ENCODE measurements at regions not wholly inside any gene's neighbourhood (a gene's known extent, or its start where the extent isn't known, plus 50 kb on each side); places are given as distances from the start of the nearest gene placed in this dataset.

DNA sequence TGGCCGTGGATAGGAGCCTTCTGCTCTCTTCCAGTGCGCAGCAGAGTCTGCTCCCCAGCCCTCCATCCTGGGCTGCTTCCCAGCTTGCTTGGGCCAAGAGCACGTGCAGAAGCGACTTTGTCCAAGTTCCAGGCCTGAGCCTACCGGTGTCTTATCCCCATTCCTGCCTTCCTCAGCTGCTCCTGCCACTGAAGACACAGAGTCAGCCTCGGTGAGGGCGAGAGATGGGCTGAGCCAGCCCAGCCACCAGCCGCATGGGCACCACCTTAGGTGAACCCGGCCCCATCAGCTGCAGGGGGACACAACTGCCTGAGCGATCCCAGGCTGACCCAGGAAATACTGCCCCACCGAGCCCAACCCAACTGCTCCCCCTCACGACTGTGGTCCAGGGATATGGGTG lies 847.8 kb downstream of the TBC1D22A start:
- Histone ChIP-seq H3K9me3 (ENCODE audit: severe bottlenecking) (no peaks in the 10 kb centered on the region), H3K36me3 (ENCODE audit: low read depth) (no peaks in the 10 kb centered on the region), H3K4me3 (ENCODE audit: severe bottlenecking) (no peak overlapping the region), H3K4me1 (ENCODE audit: insufficient read depth, poor library complexity, severe bottlenecking) (no peaks in the 10 kb centered on the region), H3K27me3 (ENCODE audit: insufficient read depth, poor library complexity, severe bottlenecking) (peaks cover 8% of the 10 kb centered on the region), H3K27ac (ENCODE audit: poor library complexity, severe bottlenecking) (no peak overlapping the region)
- TF ChIP-seq, protein P1, sequence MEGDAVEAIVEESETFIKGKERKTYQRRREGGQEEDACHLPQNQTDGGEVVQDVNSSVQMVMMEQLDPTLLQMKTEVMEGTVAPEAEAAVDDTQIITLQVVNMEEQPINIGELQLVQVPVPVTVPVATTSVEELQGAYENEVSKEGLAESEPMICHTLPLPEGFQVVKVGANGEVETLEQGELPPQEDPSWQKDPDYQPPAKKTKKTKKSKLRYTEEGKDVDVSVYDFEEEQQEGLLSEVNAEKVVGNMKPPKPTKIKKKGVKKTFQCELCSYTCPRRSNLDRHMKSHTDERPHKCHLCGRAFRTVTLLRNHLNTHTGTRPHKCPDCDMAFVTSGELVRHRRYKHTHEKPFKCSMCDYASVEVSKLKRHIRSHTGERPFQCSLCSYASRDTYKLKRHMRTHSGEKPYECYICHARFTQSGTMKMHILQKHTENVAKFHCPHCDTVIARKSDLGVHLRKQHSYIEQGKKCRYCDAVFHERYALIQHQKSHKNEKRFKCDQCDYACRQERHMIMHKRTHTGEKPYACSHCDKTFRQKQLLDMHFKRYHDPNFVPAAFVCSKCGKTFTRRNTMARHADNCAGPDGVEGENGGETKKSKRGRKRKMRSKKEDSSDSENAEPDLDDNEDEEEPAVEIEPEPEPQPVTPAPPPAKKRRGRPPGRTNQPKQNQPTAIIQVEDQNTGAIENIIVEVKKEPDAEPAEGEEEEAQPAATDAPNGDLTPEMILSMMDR (IDR thresholded peaks at IDR 0.05; ENCODE audit: poor library complexity, severe bottlenecking), result no peak
- DNase-seq (ENCODE audit: low spot score), result peak; percentile 11
- no peak for ATAC-seq (ENCODE audit: low read depth)

DNA sequence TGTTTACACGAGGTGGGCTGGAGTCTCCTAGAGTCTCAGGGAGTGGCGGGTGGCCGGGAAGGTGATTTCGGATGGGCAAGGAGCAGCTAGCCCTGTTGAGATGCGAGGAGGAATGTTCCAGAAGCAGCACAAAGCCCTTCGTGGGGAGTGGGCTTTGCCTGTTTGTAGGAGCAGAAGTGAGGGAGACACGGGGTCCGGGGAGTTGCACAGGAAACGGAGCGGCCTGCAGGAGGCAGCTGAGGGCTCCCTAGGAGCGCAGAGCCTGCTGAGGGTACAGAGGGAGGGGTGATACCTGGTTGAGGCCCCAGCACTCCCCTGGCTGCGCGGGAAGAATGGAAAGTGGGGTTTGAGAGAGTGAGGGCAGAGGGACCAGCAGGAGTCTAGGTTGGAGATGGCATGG lies 847.2 kb downstream of the TBC1D22A start:
- H3K4me3 ChIP-seq (ENCODE audit: severe bottlenecking), result no peak overlapping the region
- H3K27ac ChIP-seq (ENCODE audit: poor library complexity, severe bottlenecking), result no peak overlapping the region
- DNase-seq (ENCODE audit: low spot score), result peak; percentile 23
- no peaks in the 10 kb centered on the region for H3K9me3 ChIP-seq (ENCODE audit: severe bottlenecking)
- no peaks in the 10 kb centered on the region for H3K36me3 ChIP-seq (ENCODE audit: low read depth)
- H3K4me1 ChIP-seq (ENCODE audit: insufficient read depth, poor library complexity, severe bottlenecking), result no peaks in the 10 kb centered on the region
- ATAC-seq (ENCODE audit: low read depth), result no peak
- TF ChIP-seq, protein P1 (IDR thresholded peaks at IDR 0.05; ENCODE audit: poor library complexity, severe bottlenecking), result no peak
- H3K27me3 ChIP-seq (ENCODE audit: insufficient read depth, poor library complexity, severe bottlenecking), result peaks cover 12% of the 10 kb centered on the region

DNA sequence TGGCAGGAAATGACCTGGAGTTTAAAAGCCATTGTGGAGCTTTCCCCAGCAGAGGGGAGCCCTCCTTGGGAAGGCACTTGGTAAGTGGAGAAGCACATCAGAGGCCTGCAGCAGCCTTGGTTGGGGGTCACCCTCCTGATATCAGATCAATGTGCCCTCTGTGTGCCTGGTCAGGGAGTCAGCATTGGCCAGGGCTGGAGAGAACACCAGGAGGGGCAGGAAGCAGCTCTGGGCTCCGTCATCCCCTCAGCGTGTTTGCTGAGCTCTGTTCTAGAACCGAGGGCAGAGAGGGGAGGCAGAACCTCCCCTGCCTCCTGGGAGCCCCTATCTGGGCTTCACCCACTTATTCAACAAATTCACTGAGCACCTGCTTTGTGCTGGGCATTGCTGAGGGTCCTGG lies 846.0 kb downstream of the TBC1D22A start:
- ATAC-seq (ENCODE audit: low read depth) (no peak), DNase-seq (ENCODE audit: low spot score) (peak; percentile 20)
- no peak overlapping the region for H3K4me3 ChIP-seq (ENCODE audit: severe bottlenecking)
- TF ChIP-seq, protein P1 (IDR thresholded peaks at IDR 0.05; ENCODE audit: poor library complexity, severe bottlenecking), result no peak
- no peaks in the 10 kb centered on the region for H3K36me3 ChIP-seq (ENCODE audit: low read depth)
- peaks cover 12% of the 10 kb centered on the region for H3K27me3 ChIP-seq (ENCODE audit: insufficient read depth, poor library complexity, severe bottlenecking)
- H3K9me3 ChIP-seq (ENCODE audit: severe bottlenecking), result no peaks in the 10 kb centered on the region
- H3K27ac ChIP-seq (ENCODE audit: poor library complexity, severe bottlenecking), result no peak overlapping the region
- no peaks in the 10 kb centered on the region for H3K4me1 ChIP-seq (ENCODE audit: insufficient read depth, poor library complexity, severe bottlenecking)

DNA sequence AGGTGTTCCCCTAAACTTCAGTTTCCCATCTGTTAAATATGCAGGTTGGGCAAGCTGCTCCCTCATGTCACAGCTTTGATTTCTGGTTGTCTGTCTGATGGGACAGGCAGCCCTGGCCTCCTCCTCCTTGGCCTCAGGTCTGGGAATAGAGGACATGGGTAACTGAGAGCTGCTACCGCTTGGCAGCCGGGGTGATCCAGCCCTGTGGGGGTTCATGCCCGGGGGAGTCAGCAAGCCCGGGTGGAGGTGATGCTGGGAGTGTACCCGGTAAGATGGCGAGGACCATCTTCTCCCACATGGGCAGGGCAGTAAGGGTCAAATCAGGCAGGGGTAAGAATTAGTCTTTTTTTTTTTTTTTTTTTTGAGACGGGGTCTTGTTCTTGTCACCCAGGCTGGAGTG lies 845.0 kb downstream of the TBC1D22A start:
- Histone ChIP-seq H3K36me3 (ENCODE audit: low read depth) (no peaks in the 10 kb centered on the region), H3K9me3 (ENCODE audit: severe bottlenecking) (no peaks in the 10 kb centered on the region), H3K4me3 (ENCODE audit: severe bottlenecking) (no peak overlapping the region), H3K27ac (ENCODE audit: poor library complexity, severe bottlenecking) (no peak overlapping the region), H3K4me1 (ENCODE audit: insufficient read depth, poor library complexity, severe bottlenecking) (no peaks in the 10 kb centered on the region), H3K27me3 (ENCODE audit: insufficient read depth, poor library complexity, severe bottlenecking) (peaks cover 12% of the 10 kb centered on the region)
- TF ChIP-seq, protein P1 (IDR thresholded peaks at IDR 0.05; ENCODE audit: poor library complexity, severe bottlenecking), result no peak
- no peak for ATAC-seq (ENCODE audit: low read depth)
- DNase-seq (ENCODE audit: low spot score), result no peak

DNA sequence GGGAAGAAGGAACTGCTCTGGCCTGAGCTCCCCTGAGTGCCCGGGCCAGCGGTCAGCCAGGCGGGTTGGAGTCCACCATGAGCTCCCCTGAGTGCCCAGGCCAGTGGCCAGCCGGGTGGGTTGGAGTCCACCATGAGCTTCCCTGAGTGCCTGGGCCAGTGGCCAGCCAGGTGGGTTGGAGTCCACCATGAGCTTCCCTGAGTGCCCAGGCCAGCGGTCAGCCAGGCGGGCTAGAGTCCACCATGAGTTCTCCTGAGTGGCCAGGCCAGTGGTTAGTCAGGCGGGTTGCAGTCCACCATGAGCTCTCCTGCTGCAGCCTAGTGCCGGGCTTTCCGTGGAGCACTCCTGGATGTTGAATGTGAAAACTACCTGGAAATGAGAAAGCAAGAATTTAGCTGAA lies 844.0 kb downstream of the TBC1D22A start:
- ATAC-seq (ENCODE audit: low read depth), result no peak
- Histone ChIP-seq H3K4me3 (ENCODE audit: severe bottlenecking) (no peak overlapping the region), H3K27me3 (ENCODE audit: insufficient read depth, poor library complexity, severe bottlenecking) (peaks cover 12% of the 10 kb centered on the region), H3K36me3 (ENCODE audit: low read depth) (no peaks in the 10 kb centered on the region), H3K9me3 (ENCODE audit: severe bottlenecking) (no peaks in the 10 kb centered on the region), H3K4me1 (ENCODE audit: insufficient read depth, poor library complexity, severe bottlenecking) (no peaks in the 10 kb centered on the region), H3K27ac (ENCODE audit: poor library complexity, severe bottlenecking) (no peak overlapping the region)
- no peak for DNase-seq (ENCODE audit: low spot score)
- TF ChIP-seq, protein P1 (IDR thresholded peaks at IDR 0.05; ENCODE audit: poor library complexity, severe bottlenecking), result no peak
